GM23248 (cell line): ENCODE measurements at regions not wholly inside any gene's neighbourhood (a gene's known extent, or its start where the extent isn't known, plus 50 kb on each side); places are given as distances from the start of the nearest gene placed in this dataset.

ENCODE experiments used
- DNase-seq: peaks from one replicate; pipeline ENCODE4 v3.0.0-alpha.2; 2015
- H2AFZ ChIP-seq: fragments of 200-600 bp; sonication (generic); 2 replicates; pipeline ENCODE4 v1.6.1; 2016; ENCODE audit warnings: antibody characterized with exemption
- H3F3A ChIP-seq: fragments of 200-600 bp; sonication (generic); 2 replicates; pipeline ENCODE4 v1.6.1; 2016; ENCODE audit warnings: mild to moderate bottlenecking, antibody characterized with exemption, mixed run types; ENCODE audit not compliant: insufficient read depth
- H3K27ac ChIP-seq: fragments of 200-600 bp; sonication (generic); 2 replicates; pipeline ENCODE4 v1.5.1; 2016; ENCODE audit warnings: mild to moderate bottlenecking
- H3K27me3 ChIP-seq: fragments of 200-600 bp; sonication (generic); replicated peaks from 2 replicates; pipeline ENCODE4 v1.6.1; 2016; ENCODE audit warnings: mild to moderate bottlenecking; ENCODE audit not compliant: insufficient read depth
- H3K36me3 ChIP-seq: fragments of 200-600 bp; sonication (generic); 2 replicates; pipeline ENCODE4 v1.6.1; 2016; ENCODE audit warnings: low read depth, mild to moderate bottlenecking
- H3K4me1 ChIP-seq: fragments of 200-600 bp; sonication (generic); 2 replicates; pipeline ENCODE4 v1.6.1; 2016; ENCODE audit warnings: mild to moderate bottlenecking; ENCODE audit not compliant: insufficient read depth
- H3K4me2 ChIP-seq: fragments of 200-600 bp; sonication (generic); one replicate; pipeline ENCODE4 v1.6.1; 2016; ENCODE audit warnings: mild to moderate bottlenecking; ENCODE audit not compliant: unreplicated experiment
- H3K4me3 ChIP-seq: fragments of 200-600 bp; sonication (generic); 2 replicates; pipeline ENCODE4 v1.5.1; 2016; ENCODE audit warnings: mild to moderate bottlenecking
- H3K79me2 ChIP-seq: fragments of 200-600 bp; sonication (generic); 2 replicates; pipeline ENCODE4 v1.6.1; 2016; ENCODE audit warnings: mild to moderate bottlenecking; ENCODE audit not compliant: insufficient read depth
- H3K9ac ChIP-seq: fragments of 200-600 bp; sonication (generic); 2 replicates; pipeline ENCODE4 v1.6.1; 2016; ENCODE audit warnings: mild to moderate bottlenecking
- H3K9me2 ChIP-seq: fragments of 200-600 bp; sonication (generic); 2 replicates; pipeline ENCODE4 v1.6.1; 2016; ENCODE audit warnings: mixed run types, mild to moderate bottlenecking, moderate library complexity; ENCODE audit not compliant: insufficient read depth
- H3K9me3 ChIP-seq: fragments of 200-600 bp; sonication (generic); one replicate; pipeline ENCODE4 v1.6.1; 2017; ENCODE audit warnings: low read depth
- H4K20me1 ChIP-seq: fragments of 200-600 bp; sonication (generic); 2 replicates; pipeline ENCODE4 v1.6.0; 2016; ENCODE audit not compliant: insufficient read depth
- EZH2 ChIP-seq: fragments of 200-600 bp; sonication (generic); IDR thresholded peaks from 2 replicates; pipeline ENCODE4 v1.6.1; 2018; ENCODE audit warnings: antibody characterized with exemption, mild to moderate bottlenecking; ENCODE audit not compliant: insufficient read depth, poor library complexity, severe bottlenecking
- EZH2phosphoT487 ChIP-seq: fragments of 200-600 bp; sonication (generic); IDR thresholded peaks from 2 replicates; pipeline ENCODE4 v1.6.1; 2018; ENCODE audit warnings: antibody characterized with exemption, moderate library complexity, mild to moderate bottlenecking, low read depth; ENCODE audit not compliant: insufficient read depth
- WGBS, 2 experiments: methylation state at CpG; one replicate each; pipeline ENCODE4 v1.1.6; 2015 to 2017; ENCODE audit warnings: low lambda C conversion rate in 2 of 2, low coverage in 1 of 2; ENCODE audit errors: missing lambda C conversion rate in 2 of 2; 5-methylcytosine and 5-hydroxymethylcytosine counted together
- in situ Hi-C: fragments of 300-500 bp; cut with MboI; formaldehyde crosslinking; loops from 2 replicates; pipeline ENCODE4 v1.15.0; 2020

DNA sequence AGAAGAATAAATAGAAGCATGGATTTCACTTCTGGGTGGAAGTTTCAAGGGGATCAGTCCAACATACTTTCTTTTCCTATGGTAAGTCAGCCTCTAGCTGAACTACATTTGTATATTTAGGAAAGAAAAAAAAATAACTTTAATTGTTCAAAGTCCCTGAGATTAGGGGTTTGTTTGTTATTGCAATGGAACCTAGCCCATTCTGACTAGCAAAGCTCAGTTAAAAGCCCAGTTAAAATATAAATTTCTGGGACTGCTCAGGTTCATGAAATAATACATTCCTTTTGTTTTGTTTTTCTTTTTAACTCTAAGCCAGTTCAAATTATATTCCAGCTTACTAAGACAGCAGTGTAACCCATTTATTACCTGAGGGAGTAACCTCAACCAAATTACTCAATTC, 2069.6 kb upstream of the CELF4 start:
- H3K27ac ChIP-seq, result no peak overlapping the region
- H3K4me2 ChIP-seq, result no peak overlapping the region
- no peaks in the 10 kb centered on the region for H3K9me2 ChIP-seq
- H3K4me1 ChIP-seq, result 0 out of 2 replicates have a peak, but pooled peaks cover 10% of the 10 kb centered on the region
- no peak overlapping the region for H2AFZ ChIP-seq
- no peak overlapping the region for H3K4me3 ChIP-seq
- H3K27me3 ChIP-seq, result no peaks in the 10 kb centered on the region
- H3K79me2 ChIP-seq, result no peaks in the 10 kb centered on the region
- no peaks in the 10 kb centered on the region for H3K36me3 ChIP-seq
- no peak for TF ChIP-seq EZH2
- TF ChIP-seq EZH2phosphoT487, result no peak
- H3K9me3 ChIP-seq, result no peaks in the 10 kb centered on the region
- H4K20me1 ChIP-seq, result no peaks in the 10 kb centered on the region
- H3K9ac ChIP-seq, result no peak overlapping the region
- in situ Hi-C loops, result no loop called here
- no peak for DNase-seq
- H3F3A ChIP-seq, result no peaks in the 10 kb centered on the region

DNA sequence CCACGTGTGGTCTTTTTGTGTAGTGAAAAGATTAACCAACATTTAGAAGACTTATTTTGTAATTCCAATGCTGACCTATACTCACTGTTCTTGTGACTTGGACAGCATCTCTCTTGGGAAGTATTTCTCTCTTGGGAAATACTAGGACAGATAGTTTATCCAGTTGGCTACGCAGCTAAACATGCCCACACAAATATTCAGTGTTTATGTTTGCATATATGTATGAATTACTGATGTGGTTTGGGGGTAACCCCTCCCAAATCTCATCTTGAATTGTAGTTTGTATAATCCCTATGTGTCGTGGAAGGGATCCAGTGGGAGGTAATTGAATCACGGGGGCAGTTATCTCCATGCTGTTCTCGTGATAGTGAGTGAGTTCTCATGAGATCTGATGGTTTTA, 2062.3 kb upstream of the CELF4 start:
- Histone ChIP-seq H3K9me3 (no peaks in the 10 kb centered on the region), H3F3A (no peaks in the 10 kb centered on the region), H3K27ac (no peak overlapping the region), H3K4me2 (no peak overlapping the region), H3K9ac (no peak overlapping the region), H2AFZ (no peak overlapping the region), H3K79me2 (no peaks in the 10 kb centered on the region), H3K4me3 (no peak overlapping the region), H4K20me1 (no peaks in the 10 kb centered on the region), H3K27me3 (no peaks in the 10 kb centered on the region), H3K9me2 (no peaks in the 10 kb centered on the region), H3K36me3 (no peaks in the 10 kb centered on the region), H3K4me1 (peaks cover 8% of the 10 kb centered on the region; the same call in 1 of the 2 replicates)
- 92 to 94% methylated on average over 5 of the region's 5 CpGs for WGBS, 2 experiments
- no peak for DNase-seq
- TF ChIP-seq EZH2phosphoT487 (no peak), EZH2 (no peak)
- in situ Hi-C loops, result no loop called here

DNA sequence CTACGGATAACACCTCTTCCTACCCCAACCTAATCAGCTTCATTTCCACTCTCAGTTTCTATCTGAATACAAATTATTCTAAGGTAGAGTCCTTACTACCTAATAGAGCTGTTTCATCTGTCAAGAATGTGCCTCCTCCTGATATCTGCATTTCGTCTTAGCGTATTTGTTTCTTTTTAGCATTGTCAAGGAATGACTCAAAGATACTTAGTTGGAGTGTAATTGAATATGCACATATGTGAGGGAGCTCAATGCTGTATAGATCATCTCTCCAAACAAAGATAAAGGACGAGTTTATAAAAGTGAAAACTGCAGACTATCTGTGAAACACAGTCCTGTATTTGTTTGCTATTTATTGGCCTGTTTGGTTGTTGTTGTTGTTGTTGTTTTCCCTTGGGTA, 2059.4 kb upstream of the CELF4 start:
- Histone ChIP-seq H3K27ac (no peak overlapping the region), H3K9me2 (no peaks in the 10 kb centered on the region), H3K4me1 (peaks cover 17% of the 10 kb centered on the region; the same call in 1 of the 2 replicates), H2AFZ (0 out of 2 replicates have a peak overlapping the region, but pooled peaks have one; percentile 3), H3K9me3 (no peaks in the 10 kb centered on the region), H3F3A (no peaks in the 10 kb centered on the region), H4K20me1 (no peaks in the 10 kb centered on the region), H3K27me3 (no peaks in the 10 kb centered on the region), H3K79me2 (no peaks in the 10 kb centered on the region), H3K36me3 (no peaks in the 10 kb centered on the region), H3K4me2 (no peak overlapping the region), H3K9ac (no peak overlapping the region), H3K4me3 (peak overlapping the region; percentile 31; the same call in 1 of the 2 replicates)
- in situ Hi-C loops, result no loop called here
- no peak for TF ChIP-seq EZH2
- TF ChIP-seq EZH2phosphoT487, result no peak
- WGBS, 2 experiments, result 48 to 54% methylated on average over 4 of the region's 4 CpGs
- DNase-seq, result peak; percentile 27

DNA sequence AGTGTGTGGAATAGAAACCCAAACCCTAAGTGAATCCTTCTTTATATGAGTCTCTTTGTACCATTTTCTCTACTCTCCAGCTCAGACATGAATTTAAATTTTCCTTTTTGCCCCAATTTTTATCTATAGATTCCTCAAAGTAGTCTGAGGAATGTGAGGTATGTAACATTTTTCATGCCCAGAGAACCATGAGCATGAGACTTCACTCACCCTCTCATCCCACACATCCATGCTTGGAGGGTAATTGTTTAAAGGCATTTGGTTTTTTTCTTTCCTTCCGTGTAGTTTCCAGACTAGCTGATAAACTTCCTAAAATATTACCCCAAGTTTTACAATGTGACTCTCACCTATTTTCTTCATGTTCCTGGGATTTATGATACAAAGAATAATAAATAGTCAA, 2056.8 kb upstream of the CELF4 start:
- no peak for TF ChIP-seq EZH2
- no peak overlapping the region for H3K9ac ChIP-seq

DNA sequence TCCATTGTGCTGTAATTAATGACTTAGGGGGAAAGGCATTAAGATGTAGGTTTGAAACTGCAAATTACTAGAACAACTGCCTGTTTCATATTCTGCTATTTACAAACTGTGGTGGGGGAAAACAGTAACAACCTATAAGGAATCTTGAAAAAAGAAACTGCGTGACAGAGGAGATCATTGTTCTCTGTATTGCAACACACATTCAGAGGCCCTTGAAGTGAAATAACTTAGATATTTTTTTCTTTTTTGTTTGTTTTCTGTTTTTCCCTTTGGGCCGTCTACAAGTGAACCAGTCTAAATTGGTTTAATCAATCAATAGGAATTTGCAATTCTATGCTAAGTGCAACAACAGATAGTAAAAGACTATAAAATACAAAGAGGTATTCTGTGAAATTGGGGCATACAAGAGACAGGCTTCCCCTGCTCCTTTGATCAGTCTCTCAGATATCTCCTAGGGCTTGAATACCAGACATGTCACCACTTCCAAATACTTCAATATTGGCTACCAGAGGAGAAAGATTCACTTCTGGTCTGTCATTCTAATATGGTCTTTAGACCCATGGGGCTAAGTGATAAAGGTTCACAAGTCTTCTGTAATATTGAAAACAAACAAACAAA, 2055.1 kb upstream of the CELF4 start:
- H4K20me1 ChIP-seq, result no peaks in the 10 kb centered on the region
- 89 to 90% methylated on average over 2 of the region's 2 CpGs for WGBS, 2 experiments
- no peak overlapping the region for H3K4me3 ChIP-seq
- H3K27me3 ChIP-seq, result no peaks in the 10 kb centered on the region
- in situ Hi-C loops, result no loop called here
- no peak for DNase-seq
- H2AFZ ChIP-seq, result no peak overlapping the region
- TF ChIP-seq EZH2 (no peak), EZH2phosphoT487 (no peak)
- no peaks in the 10 kb centered on the region for H3K79me2 ChIP-seq
- no peaks in the 10 kb centered on the region for H3F3A ChIP-seq
- no peaks in the 10 kb centered on the region for H3K36me3 ChIP-seq
- H3K9ac ChIP-seq, result no peak overlapping the region
- H3K9me2 ChIP-seq, result no peaks in the 10 kb centered on the region
- H3K4me2 ChIP-seq, result no peak overlapping the region
- H3K27ac ChIP-seq, result no peak overlapping the region
- H3K4me1 ChIP-seq, result peaks cover 17% of the 10 kb centered on the region; the same call in 1 of the 2 replicates
- no peaks in the 10 kb centered on the region for H3K9me3 ChIP-seq

More for the DNA sequence above, 2056.8 kb upstream of the CELF4 start:
- H4K20me1 ChIP-seq, result no peaks in the 10 kb centered on the region
- no peak overlapping the region for H2AFZ ChIP-seq
- in situ Hi-C loops, result no loop called here
- H3K27ac ChIP-seq, result no peak overlapping the region
- no peak overlapping the region for H3K4me2 ChIP-seq
- H3K4me3 ChIP-seq, result no peak overlapping the region
- peak; percentile 8 for DNase-seq
- no peaks in the 10 kb centered on the region for H3K9me2 ChIP-seq
- peaks cover 17% of the 10 kb centered on the region; the same call in 1 of the 2 replicates for H3K4me1 ChIP-seq
- H3K27me3 ChIP-seq, result no peaks in the 10 kb centered on the region
- H3F3A ChIP-seq, result no peaks in the 10 kb centered on the region
- 76 to 78% methylated on average over 1 of the region's 1 CpG for WGBS, 2 experiments
- no peaks in the 10 kb centered on the region for H3K9me3 ChIP-seq
- H3K79me2 ChIP-seq, result no peaks in the 10 kb centered on the region
- no peaks in the 10 kb centered on the region for H3K36me3 ChIP-seq
